ENCODE measurements at regions not wholly inside any gene's neighbourhood (a gene's known extent, or its start where the extent isn't known, plus 50 kb on each side); places are given as distances from the start of the nearest gene placed in this dataset.
"Not testable (repeated sequence)": the region's sequence is repeated elsewhere in the genome, so short reads cannot be mapped to it uniquely, and the experiment has no call there.

- Mint-ChIP-seq H3K27ac (no peak overlapping the region), H3K4me3 (no peak overlapping the region), H3K27me3 (no peaks in the 10 kb centered on the region), H3K36me3 (ENCODE audit: low read depth) (no peaks in the 10 kb centered on the region), H3K9me3 (peaks cover 11% of the 10 kb centered on the region), H3K4me1 (no peaks in the 10 kb centered on the region)
- ChIA-PET POLR2A (no interaction called here), CTCF (interaction anchor here (1.0 kb wide), 1 partner anchor 292 kb away, joined by 3 read pairs; no protein-coding TSS in a partner anchor)
- no peak for DNase-seq
Measured at GRCh38 chr18:1252936-1253335, 348.3 kb downstream of the ADCYAP1 start.

DNA sequence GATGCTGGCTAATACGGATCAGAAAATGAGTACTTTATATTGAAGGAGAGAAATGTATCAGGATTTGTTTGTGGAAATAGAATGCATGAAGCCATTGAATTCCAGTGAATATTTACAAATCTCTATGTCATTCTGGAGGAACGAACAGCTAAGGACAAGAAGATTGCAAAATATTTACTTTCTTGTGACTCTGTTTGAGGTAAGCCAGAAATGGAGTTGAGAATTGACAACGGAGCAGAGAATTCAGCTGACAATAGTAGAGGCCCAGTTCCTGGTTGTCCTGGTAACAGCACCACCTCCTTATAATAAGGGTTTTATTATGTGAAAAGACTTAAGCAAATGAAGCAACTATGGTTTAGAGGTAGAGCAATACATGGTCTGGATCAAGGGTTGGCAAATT is 349.2 kb downstream of the ADCYAP1 start:
- H3K27me3 Mint-ChIP-seq = no peaks in the 10 kb centered on the region
- ChIA-PET POLR2A (no interaction called here), CTCF (no interaction called here)
- peaks cover 11% of the 10 kb centered on the region for H3K9me3 Mint-ChIP-seq
- no peaks in the 10 kb centered on the region for H3K4me1 Mint-ChIP-seq
- no peak for DNase-seq
- H3K4me3 Mint-ChIP-seq = no peak overlapping the region
- no peaks in the 10 kb centered on the region for H3K36me3 Mint-ChIP-seq (ENCODE audit: low read depth)
- no peak overlapping the region for H3K27ac Mint-ChIP-seq

DNA sequence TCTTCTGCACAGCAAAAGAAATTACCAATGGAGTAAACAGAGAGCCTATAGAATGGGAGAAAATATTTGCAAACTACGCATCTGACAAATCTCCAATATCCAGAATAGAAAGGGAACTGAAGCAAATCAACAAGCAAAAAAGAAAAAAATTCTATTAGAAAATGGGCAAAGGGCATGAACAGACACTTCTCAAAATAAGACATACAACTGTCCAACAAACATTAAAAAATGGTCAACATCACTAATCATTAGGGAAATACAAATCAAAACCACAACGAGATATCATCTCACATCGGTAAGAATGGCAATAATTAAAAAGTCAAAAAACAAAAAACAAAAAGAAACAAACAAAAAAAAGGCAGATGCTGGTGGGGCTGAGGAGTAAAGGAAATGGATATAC is 356.4 kb downstream of the ADCYAP1 start:
- DNase-seq = no peak
- Mint-ChIP-seq H3K27me3 (no peaks in the 10 kb centered on the region), H3K9me3 (peaks cover 21% of the 10 kb centered on the region), H3K27ac (no peak overlapping the region), H3K4me1 (no peaks in the 10 kb centered on the region), H3K4me3 (no peak overlapping the region), H3K36me3 (ENCODE audit: low read depth) (no peaks in the 10 kb centered on the region)
- POLR2A ChIA-PET = no interaction called here
- CTCF ChIA-PET = no interaction called here

- ChIA-PET POLR2A (no interaction called here), CTCF (no interaction called here)
- Mint-ChIP-seq H3K27ac (no peak overlapping the region), H3K27me3 (no peaks in the 10 kb centered on the region), H3K4me3 (no peak overlapping the region), H3K36me3 (ENCODE audit: low read depth) (no peaks in the 10 kb centered on the region), H3K9me3 (peaks cover 3% of the 10 kb centered on the region), H3K4me1 (no peaks in the 10 kb centered on the region)
- no peak for DNase-seq
Measured at GRCh38 chr18:1267021-1267420, 362.4 kb downstream of the ADCYAP1 start.

DNA sequence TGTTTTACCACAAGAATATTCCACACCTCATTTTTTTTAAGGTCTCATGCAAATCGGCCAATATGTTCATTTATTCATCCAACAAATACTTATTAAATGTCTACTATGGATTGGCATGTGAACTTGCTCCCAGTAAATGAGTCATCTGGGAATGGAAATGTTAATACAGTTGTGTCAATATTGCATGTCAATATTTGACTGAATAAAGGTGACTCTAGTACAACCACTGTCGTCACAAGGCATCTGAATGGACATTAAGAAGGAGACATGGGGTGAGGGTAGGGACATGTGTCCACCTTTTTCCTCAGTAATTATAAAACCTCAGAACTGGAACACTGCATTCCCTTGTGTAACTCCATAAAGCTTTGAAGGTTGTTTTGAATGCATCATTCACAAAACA is 365.4 kb downstream of the ADCYAP1 start:
- Mint-ChIP-seq H3K36me3 (ENCODE audit: low read depth) (no peaks in the 10 kb centered on the region), H3K4me1 (no peaks in the 10 kb centered on the region), H3K4me3 (no peak overlapping the region), H3K27me3 (no peaks in the 10 kb centered on the region), H3K9me3 (peaks cover 5% of the 10 kb centered on the region), H3K27ac (no peak overlapping the region)
- CTCF ChIA-PET = no interaction called here
- no peak for DNase-seq
- POLR2A ChIA-PET = no interaction called here

GRCh38 chr18:1273469-1273868 is 368.8 kb downstream of the ADCYAP1 start:
- Mint-ChIP-seq H3K4me3 (no peak overlapping the region), H3K27ac (no peak overlapping the region), H3K36me3 (ENCODE audit: low read depth) (no peaks in the 10 kb centered on the region), H3K4me1 (no peaks in the 10 kb centered on the region), H3K27me3 (no peaks in the 10 kb centered on the region), H3K9me3 (peaks cover 5% of the 10 kb centered on the region)
- ChIA-PET POLR2A (no interaction called here), CTCF (no interaction called here)
- DNase-seq = no peak

- no peaks in the 10 kb centered on the region for H3K4me1 Mint-ChIP-seq
Measured at GRCh38 chr18:1292167-1292566, 387.5 kb downstream of the ADCYAP1 start.

DNA sequence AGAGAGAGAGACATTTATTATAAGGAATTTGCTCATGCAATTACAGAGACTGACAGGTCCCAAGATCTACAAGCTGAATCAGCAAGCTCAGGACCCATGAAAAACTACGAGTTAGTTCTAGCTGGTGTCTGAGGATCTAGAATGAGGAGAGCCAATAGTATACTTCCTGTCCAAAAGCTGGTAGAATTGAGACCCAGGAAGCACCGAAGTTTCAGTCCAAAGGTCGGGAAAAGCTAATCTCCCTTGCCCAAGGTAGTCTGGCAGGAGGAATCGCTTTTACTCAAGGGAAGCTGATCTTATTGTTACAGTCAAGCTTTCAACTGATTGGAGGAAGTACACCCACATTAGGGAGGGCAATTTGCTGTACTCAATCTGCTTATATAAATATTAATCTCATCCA is 389.6 kb downstream of the ADCYAP1 start:
- Mint-ChIP-seq H3K36me3 (ENCODE audit: low read depth) (no peaks in the 10 kb centered on the region), H3K27ac (no peak overlapping the region), H3K27me3 (no peaks in the 10 kb centered on the region), H3K4me1 (no peaks in the 10 kb centered on the region), H3K4me3 (no peak overlapping the region), H3K9me3 (peaks cover 10% of the 10 kb centered on the region)
- CTCF ChIA-PET = no interaction called here
- no peak for DNase-seq
- POLR2A ChIA-PET = no interaction called here

More at GRCh38 chr18:1292167-1292566, 387.5 kb downstream of the ADCYAP1 start:
- Mint-ChIP-seq H3K36me3 (ENCODE audit: low read depth) (no peaks in the 10 kb centered on the region), H3K27me3 (no peaks in the 10 kb centered on the region), H3K27ac (no peak overlapping the region), H3K4me3 (no peak overlapping the region), H3K9me3 (peaks cover 2% of the 10 kb centered on the region)
- no peak for DNase-seq
- ChIA-PET CTCF (no interaction called here), POLR2A (no interaction called here)

DNA sequence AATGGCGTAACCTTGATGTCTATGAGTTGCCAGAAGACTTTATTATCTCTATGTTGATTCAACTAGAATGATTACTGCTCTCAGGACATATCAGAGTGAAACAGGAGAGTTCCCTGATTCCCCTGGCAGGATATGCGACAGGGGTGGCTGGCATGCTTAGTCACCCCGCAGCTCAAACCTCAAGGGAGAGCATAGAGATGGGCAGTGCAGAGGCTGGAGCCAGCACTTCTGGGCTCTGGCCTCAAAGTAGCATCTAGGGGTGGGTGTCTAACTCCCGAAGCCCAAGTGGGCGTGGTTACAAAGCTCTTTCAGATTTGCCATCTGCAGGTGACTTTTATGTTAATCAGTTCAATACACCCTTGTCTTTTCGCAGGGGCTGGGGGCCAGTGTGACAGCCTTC is 391.6 kb downstream of the ADCYAP1 start:
- H3K9me3 Mint-ChIP-seq = peaks cover 15% of the 10 kb centered on the region
- H3K36me3 Mint-ChIP-seq (ENCODE audit: low read depth) = no peaks in the 10 kb centered on the region
- H3K27ac Mint-ChIP-seq = no peak overlapping the region
- DNase-seq = no peak
- ChIA-PET POLR2A (no interaction called here), CTCF (no interaction called here)
- H3K27me3 Mint-ChIP-seq = no peaks in the 10 kb centered on the region
- H3K4me1 Mint-ChIP-seq = no peaks in the 10 kb centered on the region
- H3K4me3 Mint-ChIP-seq = no peak overlapping the region

GRCh38 chr18:1302861-1303260 is 398.2 kb downstream of the ADCYAP1 start:
- H3K27me3 Mint-ChIP-seq = no peaks in the 10 kb centered on the region
- no peaks in the 10 kb centered on the region for H3K36me3 Mint-ChIP-seq (ENCODE audit: low read depth)
- ChIA-PET POLR2A (no interaction called here), CTCF (no interaction called here)
- H3K27ac Mint-ChIP-seq = no peak overlapping the region
- no peaks in the 10 kb centered on the region for H3K4me1 Mint-ChIP-seq
- H3K9me3 Mint-ChIP-seq = peaks cover 12% of the 10 kb centered on the region
- no peak overlapping the region for H3K4me3 Mint-ChIP-seq
- no peak for DNase-seq

DNA sequence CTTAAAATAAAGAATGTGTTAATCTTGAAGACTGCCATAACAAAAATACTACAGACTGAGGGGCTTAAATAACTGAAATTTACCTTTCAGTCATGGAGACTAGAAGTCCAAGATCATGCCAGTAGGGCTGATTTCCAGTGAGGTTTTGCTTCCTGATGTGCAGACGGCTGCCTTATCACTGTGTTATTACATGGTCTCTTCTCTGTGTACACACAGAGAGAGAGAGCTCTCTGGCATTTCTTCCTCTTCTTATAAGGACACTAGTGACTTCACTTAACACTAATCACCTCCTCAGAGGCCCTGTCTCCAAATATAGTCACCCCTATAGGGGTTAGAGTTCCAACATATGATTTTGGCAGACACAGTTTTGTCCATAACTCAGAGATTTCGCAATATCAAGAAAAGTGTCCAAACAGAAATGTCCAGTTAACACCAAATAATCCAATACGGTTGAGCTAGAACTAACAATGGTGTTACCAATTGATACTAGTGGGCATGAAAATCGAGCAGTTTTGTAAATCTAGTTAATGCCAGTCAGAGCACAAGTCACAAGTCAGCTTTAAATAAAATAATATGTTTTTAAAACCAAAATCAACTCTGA is 399.8 kb downstream of the ADCYAP1 start:
- no peaks in the 10 kb centered on the region for H3K4me1 Mint-ChIP-seq
- ChIA-PET CTCF (no interaction called here), POLR2A (no interaction called here)
- H3K9me3 Mint-ChIP-seq = peaks cover 5% of the 10 kb centered on the region
- no peaks in the 10 kb centered on the region for H3K36me3 Mint-ChIP-seq (ENCODE audit: low read depth)
- no peaks in the 10 kb centered on the region for H3K27me3 Mint-ChIP-seq
- H3K4me3 Mint-ChIP-seq = no peak overlapping the region
- DNase-seq = no peak
- no peak overlapping the region for H3K27ac Mint-ChIP-seq

DNA sequence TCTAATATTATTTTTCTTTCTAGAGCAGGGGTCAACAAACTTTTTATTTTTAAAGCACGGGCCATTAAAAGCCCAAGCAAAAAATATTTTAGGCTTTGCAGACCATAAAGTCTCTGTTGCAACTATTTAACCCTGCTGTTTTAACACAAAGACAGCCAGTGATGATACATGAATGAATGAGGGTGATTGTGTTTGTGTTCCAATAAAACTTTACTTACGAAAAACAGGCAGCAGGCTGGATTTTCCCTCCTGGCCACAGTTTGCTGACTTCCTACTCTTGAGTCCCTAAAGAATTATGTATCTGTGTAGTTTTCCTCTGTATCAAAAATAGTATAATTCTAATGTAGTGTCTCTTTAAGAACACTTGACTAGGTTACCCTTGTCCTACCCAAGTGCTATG is 402.0 kb downstream of the ADCYAP1 start:
- ChIA-PET POLR2A (no interaction called here), CTCF (no interaction called here)
- H3K36me3 Mint-ChIP-seq (ENCODE audit: low read depth) = no peaks in the 10 kb centered on the region

GRCh38 chr18:1308686-1309085 is 404.0 kb downstream of the ADCYAP1 start:
- H3K4me3 Mint-ChIP-seq = no peak overlapping the region
- POLR2A ChIA-PET = no interaction called here
- H3K4me1 Mint-ChIP-seq = no peaks in the 10 kb centered on the region
- no peaks in the 10 kb centered on the region for H3K36me3 Mint-ChIP-seq (ENCODE audit: low read depth)
- H3K27me3 Mint-ChIP-seq = no peaks in the 10 kb centered on the region
- CTCF ChIA-PET = no interaction called here
- no peak for DNase-seq
- H3K27ac Mint-ChIP-seq = no peak overlapping the region
- no peaks in the 10 kb centered on the region for H3K9me3 Mint-ChIP-seq

More for the DNA sequence above, 402.0 kb downstream of the ADCYAP1 start:
- Mint-ChIP-seq H3K4me1 (no peaks in the 10 kb centered on the region), H3K4me3 (no peak overlapping the region), H3K27ac (no peak overlapping the region), H3K27me3 (no peaks in the 10 kb centered on the region), H3K9me3 (no peaks in the 10 kb centered on the region)
- DNase-seq = no peak

DNA sequence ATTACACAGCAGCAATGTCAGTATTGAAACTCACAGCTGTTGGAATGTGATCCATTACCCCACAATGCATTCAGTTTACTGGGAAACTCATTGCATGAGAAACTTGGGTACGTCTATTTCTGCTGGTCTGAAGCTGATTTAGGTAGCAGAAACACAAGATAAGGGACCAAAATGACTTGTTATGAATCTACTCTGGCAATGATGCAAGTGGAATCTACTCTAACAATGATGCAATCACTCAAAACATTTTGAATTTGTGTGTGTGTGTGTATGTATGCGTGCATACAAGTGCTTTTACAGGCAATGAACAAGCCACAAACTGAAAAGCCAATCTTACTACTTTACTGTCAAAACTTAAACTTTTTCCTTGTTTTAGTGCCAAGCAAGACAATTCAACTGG is 406.7 kb downstream of the ADCYAP1 start:
- H3K27ac Mint-ChIP-seq = no peak overlapping the region
- no peaks in the 10 kb centered on the region for H3K27me3 Mint-ChIP-seq
- ChIA-PET CTCF (no interaction called here), POLR2A (no interaction called here)
- DNase-seq = no peak
- peaks cover 3% of the 10 kb centered on the region for H3K9me3 Mint-ChIP-seq
- H3K4me1 Mint-ChIP-seq = no peaks in the 10 kb centered on the region
- no peaks in the 10 kb centered on the region for H3K36me3 Mint-ChIP-seq (ENCODE audit: low read depth)
- H3K4me3 Mint-ChIP-seq = no peak overlapping the region

DNA sequence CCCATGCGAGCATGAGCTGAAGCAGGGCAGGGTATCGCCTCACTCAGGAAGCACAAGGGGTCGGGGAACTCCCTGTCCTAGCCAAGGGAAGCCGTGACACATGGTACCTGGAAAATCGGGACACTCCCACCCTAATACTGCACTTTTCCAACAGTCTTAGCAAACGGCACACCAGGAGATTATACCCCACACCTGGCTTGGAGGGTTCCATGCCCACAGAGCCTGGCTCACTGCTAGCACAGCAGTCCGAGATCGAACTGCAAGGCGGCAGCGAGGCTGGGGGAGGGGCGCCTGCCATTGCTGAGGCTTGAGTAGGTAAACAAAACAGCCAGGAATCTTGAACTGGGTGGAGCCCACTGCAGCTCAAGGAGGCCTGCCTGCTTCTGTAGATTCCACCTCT is 430.7 kb downstream of the ADCYAP1 start:
- H3K4me1 Mint-ChIP-seq; CTCF ChIA-PET; H3K9me3 Mint-ChIP-seq; H3K4me3 Mint-ChIP-seq; H3K27me3 Mint-ChIP-seq; DNase-seq; POLR2A ChIA-PET; H3K36me3 Mint-ChIP-seq (ENCODE audit: low read depth); H3K27ac Mint-ChIP-seq: not testable (repeated sequence)

Data from activated CD4-positive, alpha-beta memory T cell treated with anti-CD3 and anti-CD28 coated beads, Interleukin-2, amount 10 ng/mL, durations not matched to agents 7 days and 5 days (primary cell).